OCI-LY7 (cell line): ENCODE measurements at regions not wholly inside any gene's neighbourhood (a gene's known extent, or its start where the extent isn't known, plus 50 kb on each side); places are given as distances from the start of the nearest gene placed in this dataset.
"Not testable (repeated sequence)": the region's sequence is repeated elsewhere in the genome, so short reads cannot be mapped to it uniquely, and the experiment has no call there.

ENCODE experiments used
- BruUV-seq: library from RNA; stranded (reverse); fragments of 400-500 nt; replicated peaks from 2 replicates; lab custom pipeline; 2021; lab: Mats Ljungman, UMichigan
- CTCF ChIA-PET: fragments of 300-600 bp; sonication (Branson Sonifier 250); formaldehyde crosslinking; loops from one replicate; lab custom pipeline; 2022; ENCODE audit warnings: antibody characterized with exemption; ENCODE audit not compliant: unreplicated experiment; lab: Charles Lee
- POLR2A ChIA-PET: fragments of 300-600 bp; sonication (Branson Sonifier 250); formaldehyde crosslinking; loops from one replicate; lab custom pipeline; 2022; ENCODE audit warnings: antibody characterized with exemption; lab: Charles Lee
- DNase-seq: peaks from one replicate; pipeline ENCODE4 v3.0.0-alpha.2; 2015; ENCODE audit warnings: low spot score
- H2AFZ ChIP-seq: fragments of 200-600 bp; sonication (generic), shearing (Covaris generic); 2 replicates; pipeline ENCODE4 v1.6.1; 2014; ENCODE audit warnings: mild to moderate bottlenecking, antibody characterized with exemption, low read length, moderate library complexity
- H3K27ac ChIP-seq: fragments of 200-600 bp; sonication (generic); 2 replicates; pipeline ENCODE4 v1.5.1; 2014; ENCODE audit warnings: mixed run types, low read depth, mild to moderate bottlenecking, moderate library complexity, low read length, inconsistent platforms; ENCODE audit not compliant: poor library complexity, severe bottlenecking
- H3K36me3 ChIP-seq: fragments of 200-600 bp; sonication (generic); 2 replicates; pipeline ENCODE4 v1.6.1; 2014; ENCODE audit warnings: mild to moderate bottlenecking, antibody characterized with exemption, low read length, moderate library complexity, mixed read lengths; ENCODE audit not compliant: insufficient read depth
- H3K4me1 ChIP-seq: fragments of 200-600 bp; sonication (generic); 2 replicates; pipeline ENCODE4 v1.5.1; 2014; ENCODE audit warnings: mild to moderate bottlenecking, low read length; ENCODE audit not compliant: insufficient read depth, poor library complexity, severe bottlenecking
- H3K4me2 ChIP-seq: fragments of 200-600 bp; sonication (generic); 2 replicates; pipeline ENCODE4 v1.6.1; 2014; ENCODE audit warnings: mild to moderate bottlenecking, low read length
- H3K4me3 ChIP-seq: fragments of 200-600 bp; sonication (generic); 2 replicates; pipeline ENCODE4 v1.5.1; 2014; ENCODE audit warnings: mild to moderate bottlenecking, low read depth, low read length; ENCODE audit not compliant: poor library complexity, severe bottlenecking
- H3K79me2 ChIP-seq: fragments of 200-600 bp; sonication (generic); 2 replicates; pipeline ENCODE4 v1.6.1; 2016; ENCODE audit warnings: low read depth, mild to moderate bottlenecking, low read length, moderate library complexity, mixed read lengths; ENCODE audit not compliant: insufficient read depth
- H3K9me2 ChIP-seq: fragments of 200-600 bp; sonication (generic); 2 replicates; pipeline ENCODE4 v1.6.1; 2016; ENCODE audit warnings: mild to moderate bottlenecking, low read length, mixed read lengths; ENCODE audit not compliant: insufficient read depth
- H3K9me3 ChIP-seq: fragments of 200-600 bp; sonication (generic); 2 replicates; pipeline ENCODE4 v1.6.1; 2014; ENCODE audit warnings: mild to moderate bottlenecking, mixed run types, low read length, mixed read lengths
- H4K20me1 ChIP-seq: fragments of 200-600 bp; sonication (generic); 2 replicates; pipeline ENCODE4 v1.6.1; 2014; ENCODE audit warnings: mild to moderate bottlenecking, antibody characterized with exemption, low read length, moderate library complexity, mixed read lengths; ENCODE audit not compliant: insufficient read depth
- CTCF ChIP-seq: fragments of 200-600 bp; sonication (generic); conservative IDR thresholded peaks from 2 replicates; pipeline ENCODE4 v1.5.1; 2014; ENCODE audit warnings: mild to moderate bottlenecking, antibody characterized with exemption, low read length, moderate library complexity, mixed read lengths
- EZH2phosphoT487 ChIP-seq: fragments of 200-600 bp; sonication (generic); IDR thresholded peaks from 2 replicates; pipeline ENCODE4 v1.6.1; 2018; ENCODE audit warnings: low read depth, borderline replicate concordance, mild to moderate bottlenecking, mixed run types, antibody characterized with exemption, low read length, moderate library complexity, mixed read lengths
- intact Hi-C: fragments of 100-400 bp; cut with micrococcal nuclease; formaldehyde crosslinking; loops from one replicate; pipeline ENCODE4 v1.10.0; 2022; ENCODE audit not compliant: unreplicated experiment

- no peak for DNase-seq
- ChIA-PET POLR2A (no interaction called here), CTCF (no interaction called here)
- H2AFZ ChIP-seq: no peak overlapping the region
- no peak overlapping the region for H3K4me2 ChIP-seq
- intact Hi-C loops: no loop called here
- H3K4me3 ChIP-seq: no peak overlapping the region
- H3K4me1 ChIP-seq: no peaks in the 10 kb centered on the region
- BruUV-seq: no TSS peak
- no peaks in the 10 kb centered on the region for H3K9me3 ChIP-seq
- H3K9me2 ChIP-seq: no peaks in the 10 kb centered on the region
- no peak overlapping the region for H3K27ac ChIP-seq
- no peaks in the 10 kb centered on the region for H4K20me1 ChIP-seq
- TF ChIP-seq CTCF (no peak), EZH2phosphoT487 (no peak)
- no peaks in the 10 kb centered on the region for H3K36me3 ChIP-seq
- H3K79me2 ChIP-seq: no peaks in the 10 kb centered on the region
Measured at GRCh38 chr20:48400009-48400408, 427.8 kb downstream of the PREX1 start.

GRCh38 chr20:48398506-48399449 lies 429.0 kb downstream of the PREX1 start:
- Histone ChIP-seq H3K4me2 (no peak overlapping the region), H4K20me1 (no peaks in the 10 kb centered on the region), H3K4me3 (no peak overlapping the region), H3K9me2 (no peaks in the 10 kb centered on the region), H3K79me2 (no peaks in the 10 kb centered on the region), H3K9me3 (no peaks in the 10 kb centered on the region), H2AFZ (no peak overlapping the region), H3K4me1 (no peaks in the 10 kb centered on the region), H3K27ac (no peak overlapping the region), H3K36me3 (no peaks in the 10 kb centered on the region)
- POLR2A ChIA-PET: no interaction called here
- DNase-seq: no peak
- CTCF ChIA-PET: no interaction called here
- no TSS peak for BruUV-seq
- TF ChIP-seq CTCF: no peak
- TF ChIP-seq EZH2phosphoT487: no peak
- intact Hi-C loops: no loop called here

GRCh38 chr20:48396981-48397861 lies 430.6 kb downstream of the PREX1 start:
- H2AFZ ChIP-seq, H3K4me2 ChIP-seq, H3K4me3 ChIP-seq, H3K27ac ChIP-seq, H3K4me1 ChIP-seq, BruUV-seq, intact Hi-C loops, POLR2A ChIA-PET, H4K20me1 ChIP-seq, H3K9me2 ChIP-seq, DNase-seq, H3K9me3 ChIP-seq, CTCF ChIA-PET, H3K36me3 ChIP-seq, H3K79me2 ChIP-seq: not testable (repeated sequence)
